Peyer's patch (tissue), 4 donors: ENCODE measurements at regions not wholly inside any gene's neighbourhood (a gene's known extent, or its start where the extent isn't known, plus 50 kb on each side); places are given as distances from the start of the nearest gene placed in this dataset.
A peak's percentile ranks its signal among the peaks of the same experiment; 100 is the strongest.

ENCODE experiments used
- CTCF ChIP-seq, 6 experiments: fragments of 450-650 bp in 4 of 6; fragments of 200-600 bp in 2 of 6; sonication (generic) in 1 of 6; IDR thresholded peaks; one replicate each; pipeline ENCODE4 v1.5.1; 2017 to 2019; ENCODE audit warnings: antibody characterized with exemption in 6 of 6, mild to moderate bottlenecking in 3 of 6, moderate library complexity in 1 of 6
- POLR2A ChIP-seq, 2 donors: fragments of 450-650 bp; IDR thresholded peaks; one replicate each; pipeline ENCODE4 v1.5.1; 2017; ENCODE audit warnings: antibody characterized with exemption in 2 of 2, mild to moderate bottlenecking in 2 of 2, moderate library complexity in 2 of 2

- TF ChIP-seq CTCF (IDR thresholded peaks at IDR 0.05) = peak in 1 of 6 experiments; percentile 9
- no peak for TF ChIP-seq POLR2A (IDR thresholded peaks at IDR 0.05)
Observed at GRCh38 chr5:129172580-129172979, 78.0 kb downstream of the ISOC1 start.
